ENCODE measurements at regions not wholly inside any gene's neighbourhood (a gene's known extent, or its start where the extent isn't known, plus 50 kb on each side); places are given as distances from the start of the nearest gene placed in this dataset.
A peak's percentile ranks its signal among the peaks of the same experiment; 100 is the strongest.
"Not testable (repeated sequence)": the region's sequence is repeated elsewhere in the genome, so short reads cannot be mapped to it uniquely, and the experiment has no call there.

DNA sequence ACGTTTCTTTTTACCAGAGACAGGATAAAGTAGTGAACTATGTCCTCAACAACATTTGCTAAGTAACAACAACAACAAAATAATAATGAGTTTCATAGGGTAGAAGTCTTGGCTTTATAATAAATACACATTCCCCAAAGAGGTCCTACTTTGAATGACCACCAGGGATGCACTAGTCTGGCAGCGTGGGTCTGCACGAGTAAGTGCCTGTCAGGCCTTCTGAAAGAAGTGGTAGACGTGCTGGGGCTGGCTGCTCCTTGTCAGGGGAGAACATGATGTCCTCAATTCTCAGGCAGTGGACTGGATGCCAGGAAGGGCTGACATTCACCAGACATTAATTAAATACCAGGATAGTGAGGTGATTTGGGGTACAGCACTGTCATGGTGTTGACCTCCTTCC, 331.1 kb downstream of the TMEM38B start:
- DNase-seq (ENCODE audit: low read depth): no peak
- H3K4me3 ChIP-seq (ENCODE audit: low read depth, low read length): no peak overlapping the region

GRCh38 chr9:106030146-106030545, 335.8 kb downstream of the TMEM38B start:
- not testable (repeated sequence) for H3K4me3 ChIP-seq (ENCODE audit: low read depth, low read length)

GRCh38 chr9:106032978-106033377, 338.6 kb downstream of the TMEM38B start:
- DNase-seq (ENCODE audit: low read depth): no peak
- H3K4me3 ChIP-seq (ENCODE audit: low read depth, low read length): no peak overlapping the region

More at GRCh38 chr9:106030146-106030545, 335.8 kb downstream of the TMEM38B start:
- not testable (repeated sequence) for DNase-seq (ENCODE audit: low read depth)

- DNase-seq (ENCODE audit: low read depth): no peak
- H3K4me3 ChIP-seq (ENCODE audit: low read depth, low read length): no peak overlapping the region
Observed at GRCh38 chr9:106035806-106036205, 341.5 kb downstream of the TMEM38B start.

- H3K4me3 ChIP-seq (ENCODE audit: low read depth, low read length): no peak overlapping the region
- DNase-seq (ENCODE audit: low read depth): no peak
Observed at GRCh38 chr9:106038266-106039001, 344.1 kb downstream of the TMEM38B start.

GRCh38 chr9:106039151-106039935, 345.0 kb downstream of the TMEM38B start:
- no peak for DNase-seq (ENCODE audit: low read depth)
- H3K4me3 ChIP-seq (ENCODE audit: low read depth, low read length): no peak overlapping the region

- not testable (repeated sequence) for H3K4me3 ChIP-seq (ENCODE audit: low read depth, low read length); DNase-seq (ENCODE audit: low read depth)
Observed at GRCh38 chr9:106041920-106042319, 347.6 kb downstream of the TMEM38B start.

- no peak overlapping the region for H3K4me3 ChIP-seq (ENCODE audit: low read depth, low read length)
- DNase-seq (ENCODE audit: low read depth): no peak
Observed at GRCh38 chr9:106051545-106051944, 357.2 kb downstream of the TMEM38B start.

DNA sequence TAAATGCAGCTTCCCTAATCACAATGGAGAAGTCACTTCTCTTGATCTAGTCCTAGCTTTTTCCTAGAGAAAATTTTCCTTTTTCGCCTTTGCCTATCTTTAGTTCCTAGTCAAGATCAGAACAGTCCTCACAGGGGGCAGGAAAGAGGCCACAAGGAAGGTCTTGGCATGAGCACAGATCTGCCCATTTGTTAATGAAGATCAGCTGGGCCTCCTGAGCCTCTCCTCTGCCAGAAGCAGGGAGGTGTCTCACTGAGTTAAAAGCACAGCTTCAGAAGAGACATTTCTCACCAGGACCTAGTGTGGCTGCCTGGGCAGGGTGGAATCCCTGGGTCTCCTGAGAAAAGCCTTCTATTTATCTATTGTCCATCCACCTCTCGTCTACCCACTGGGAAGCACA, 357.8 kb downstream of the TMEM38B start:
- no peak for DNase-seq (ENCODE audit: low read depth)
- H3K4me3 ChIP-seq (ENCODE audit: low read depth, low read length): no peak overlapping the region

DNA sequence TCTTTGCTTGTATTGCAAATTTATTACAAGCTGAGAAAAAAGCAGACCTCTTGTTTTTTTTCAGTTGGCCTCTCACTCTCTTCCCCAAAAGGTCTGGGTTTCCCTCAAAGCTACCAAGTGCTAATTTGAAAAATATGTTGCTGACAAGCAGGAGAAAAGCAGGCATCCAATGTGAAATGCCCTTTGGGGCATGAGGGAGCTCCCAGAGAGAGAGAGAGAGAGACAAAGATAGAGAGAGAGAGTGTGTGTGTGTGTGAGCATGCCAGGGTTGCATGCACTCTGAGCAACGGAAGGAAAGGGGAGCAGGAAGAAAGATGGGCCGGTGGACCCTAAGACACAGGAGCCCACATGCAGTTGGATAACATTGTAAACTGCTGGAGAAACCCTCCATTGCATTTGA, 358.4 kb downstream of the TMEM38B start:
- DNase-seq (ENCODE audit: low read depth): no peak
- no peak overlapping the region for H3K4me3 ChIP-seq (ENCODE audit: low read depth, low read length)

GRCh38 chr9:106056328-106056727, 362.0 kb downstream of the TMEM38B start:
- DNase-seq (ENCODE audit: low read depth): no peak
- H3K4me3 ChIP-seq (ENCODE audit: low read depth, low read length): no peak overlapping the region

GRCh38 chr9:106058460-106058859, 364.1 kb downstream of the TMEM38B start:
- DNase-seq (ENCODE audit: low read depth): no peak
- no peak overlapping the region for H3K4me3 ChIP-seq (ENCODE audit: low read depth, low read length)

- H3K4me3 ChIP-seq (ENCODE audit: low read depth, low read length): no peak overlapping the region
Observed at GRCh38 chr9:106059886-106060285, 365.5 kb downstream of the TMEM38B start.

DNA sequence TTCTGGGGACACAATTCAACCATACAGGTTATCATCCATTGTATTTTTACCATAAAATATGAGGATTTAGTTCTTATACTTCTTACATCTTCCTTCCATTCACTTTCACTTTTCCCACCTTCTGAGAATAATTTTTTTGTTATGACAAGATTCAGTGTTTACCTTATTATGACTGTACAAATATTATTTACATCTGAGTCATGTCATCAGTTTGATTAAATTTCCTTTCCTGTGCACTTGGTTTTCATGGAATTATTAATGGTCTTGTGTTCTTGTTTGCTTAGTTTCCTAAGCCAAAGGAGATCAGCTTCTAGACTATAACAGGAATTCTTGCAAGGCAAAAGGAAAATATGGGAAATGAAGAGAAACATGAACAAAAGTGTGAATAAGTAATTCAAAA, 366.5 kb downstream of the TMEM38B start:
- no peak for DNase-seq (ENCODE audit: low read depth)
- H3K4me3 ChIP-seq (ENCODE audit: low read depth, low read length): no peak overlapping the region

More at GRCh38 chr9:106059886-106060285, 365.5 kb downstream of the TMEM38B start:
- no peak for DNase-seq (ENCODE audit: low read depth)

GRCh38 chr9:106062250-106062649, 367.9 kb downstream of the TMEM38B start:
- DNase-seq (ENCODE audit: low read depth): no peak
- no peak overlapping the region for H3K4me3 ChIP-seq (ENCODE audit: low read depth, low read length)

DNA sequence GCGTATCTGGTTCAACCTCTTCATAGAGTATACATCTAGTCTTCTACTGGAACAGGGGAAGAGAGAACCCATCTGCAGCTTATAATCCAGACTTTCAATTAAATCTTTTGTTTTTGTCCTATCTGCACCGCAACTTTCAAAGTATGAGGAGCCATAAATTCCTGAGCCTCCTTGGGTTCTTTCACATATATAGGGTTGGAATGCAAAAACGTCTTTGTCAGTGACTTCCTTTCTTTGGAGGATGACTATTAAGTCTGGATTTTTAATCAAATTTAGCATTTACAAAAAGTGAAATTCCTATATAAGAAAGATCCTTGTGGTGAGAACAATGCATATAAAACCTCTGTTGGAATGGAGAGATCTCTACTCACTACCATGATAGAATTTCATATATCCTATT, 370.8 kb downstream of the TMEM38B start:
- DNase-seq (ENCODE audit: low read depth): no peak
- H3K4me3 ChIP-seq (ENCODE audit: low read depth, low read length): no peak overlapping the region

- DNase-seq (ENCODE audit: low read depth): no peak
- H3K4me3 ChIP-seq (ENCODE audit: low read depth, low read length): no peak overlapping the region
Observed at GRCh38 chr9:106065579-106066214, 371.4 kb downstream of the TMEM38B start.

DNA sequence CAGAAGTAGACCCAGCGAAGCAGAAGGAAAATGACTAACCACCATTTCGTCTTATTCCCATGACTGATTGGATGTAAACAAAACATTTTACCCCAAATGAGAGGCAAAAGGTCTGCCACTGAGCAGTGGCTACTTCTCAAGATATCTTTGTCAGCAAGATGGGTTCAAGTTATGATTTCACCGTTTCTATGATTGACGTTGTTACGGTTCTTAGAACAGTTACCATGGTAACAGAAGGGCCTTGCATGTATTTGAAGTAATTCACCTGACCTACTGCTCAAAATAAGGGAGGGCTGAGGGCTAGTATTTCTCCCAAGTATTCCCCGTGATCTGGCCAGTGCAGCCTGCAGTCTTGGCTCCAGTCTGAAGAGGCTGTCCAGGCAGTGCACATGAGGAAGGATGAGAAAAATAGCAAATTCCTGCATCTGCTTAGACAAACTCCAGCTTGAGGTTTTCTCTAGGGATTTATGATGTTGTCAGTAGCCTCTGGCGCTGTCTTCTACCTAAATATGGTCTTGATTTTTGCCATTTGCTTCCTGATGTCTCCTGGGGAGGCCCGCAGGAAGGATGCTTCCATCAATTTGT, 372.7 kb downstream of the TMEM38B start:
- no peak for DNase-seq (ENCODE audit: low read depth)
- no peak overlapping the region for H3K4me3 ChIP-seq (ENCODE audit: low read depth, low read length)

DNA sequence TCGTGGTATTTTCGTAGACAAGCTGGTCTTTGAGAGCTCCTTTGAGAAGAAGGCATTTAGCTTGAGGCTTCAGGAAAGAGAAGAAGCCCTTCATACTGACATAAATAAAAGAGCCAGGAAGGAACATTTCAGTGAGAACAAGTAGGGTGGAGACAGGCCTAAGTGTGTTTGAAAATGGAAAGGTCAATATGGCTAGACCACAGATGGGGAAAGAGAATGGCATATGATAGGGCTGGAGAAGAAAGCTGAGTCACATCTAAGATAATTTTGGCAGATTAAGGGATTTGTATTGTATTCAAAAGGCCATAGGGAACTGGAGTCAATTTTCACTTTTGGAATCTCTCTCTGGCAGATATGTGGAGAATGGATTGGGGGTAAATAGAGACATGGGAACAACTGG, 374.9 kb downstream of the TMEM38B start:
- no peak overlapping the region for H3K4me3 ChIP-seq (ENCODE audit: low read depth, low read length)
- peak; percentile 46 for DNase-seq (ENCODE audit: low read depth)

- no peak for DNase-seq (ENCODE audit: low read depth)
- H3K4me3 ChIP-seq (ENCODE audit: low read depth, low read length): no peak overlapping the region
Observed at GRCh38 chr9:106072421-106072820, 378.1 kb downstream of the TMEM38B start.
